Hepatocyte (in vitro differentiated cells): ENCODE measurements at regions not wholly inside any gene's neighbourhood (a gene's known extent, or its start where the extent isn't known, plus 50 kb on each side); places are given as distances from the start of the nearest gene placed in this dataset.

Experiments
- CTCF ChIP-seq: fragments of 200-600 bp; sonication (generic); IDR thresholded peaks from 2 replicates; pipeline ENCODE4 v1.5.1; 2016; ENCODE audit warnings: antibody characterized with exemption, mild to moderate bottlenecking; ENCODE audit not compliant: poor library complexity
- EZH2phosphoT487 ChIP-seq: fragments of 200-600 bp; sonication (generic); IDR thresholded peaks from one replicate; pipeline ENCODE4 v1.6.1; 2018; ENCODE audit warnings: antibody characterized with exemption, mild to moderate bottlenecking, low read depth, moderate library complexity; ENCODE audit not compliant: unreplicated experiment, severe bottlenecking

GRCh38 chr20:5377484-5377883, 60.7 kb upstream of the PROKR2 start:
- TF ChIP-seq EZH2phosphoT487, result no peak
- TF ChIP-seq CTCF, result no peak
